ENCODE measurements at regions not wholly inside any gene's neighbourhood (a gene's known extent, or its start where the extent isn't known, plus 50 kb on each side); places are given as distances from the start of the nearest gene placed in this dataset.

DNA sequence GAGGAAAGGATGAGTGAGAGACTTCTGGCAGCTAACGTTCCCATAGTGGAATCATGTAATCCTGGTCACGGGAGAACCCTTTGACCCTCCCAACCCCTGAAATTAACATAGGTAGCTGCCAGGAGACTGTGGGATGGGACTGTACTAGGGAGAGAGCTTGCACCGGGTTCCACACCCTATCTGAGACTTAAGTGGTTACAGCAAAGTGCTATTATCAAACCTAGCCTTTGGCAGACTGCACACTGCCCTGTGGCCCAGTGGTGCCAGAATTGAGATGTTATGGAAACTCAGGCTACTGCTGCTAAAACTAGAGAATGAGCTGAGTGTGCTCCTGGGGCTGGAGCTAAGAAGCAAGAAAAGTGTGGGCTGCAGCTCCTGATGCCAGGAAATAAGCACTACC is 79.6 kb upstream of the PDC start:
- Histone ChIP-seq H3K27me3 (ENCODE audit: control insufficient read depth, insufficient read depth, low read length) (no peaks in the 10 kb centered on the region), H3K4me2 (ENCODE audit: extremely low read depth, insufficient read depth, low read length) (no peak overlapping the region), H4K20me1 (ENCODE audit: control insufficient read depth, extremely low read depth, insufficient read depth, low read length) (no peaks in the 10 kb centered on the region), H3K27ac (ENCODE audit: insufficient read depth, low read length) (no peak overlapping the region), H3K4me1 (ENCODE audit: control insufficient read depth, extremely low read depth, insufficient read depth, low read length) (peaks cover 7% of the 10 kb centered on the region), H2AFZ (ENCODE audit: low read length) (no peak overlapping the region), H3K36me3 (ENCODE audit: control insufficient read depth, insufficient read depth, low read length) (no peaks in the 10 kb centered on the region), H3K9ac (ENCODE audit: insufficient read depth, low read length) (no peak overlapping the region), H3K79me2 (ENCODE audit: control insufficient read depth, insufficient read depth, low read length) (no peaks in the 10 kb centered on the region), H3K4me3 (replicated peaks in 1 of 4; ENCODE audit: control extremely low read depth in 1 of 4, insufficient read depth in 1 of 4, low read depth in 3 of 4, low read length in 4 of 4) (no peak overlapping the region), H3K9me3 (ENCODE audit: control insufficient read depth, insufficient read depth, low read depth, low read length) (no peaks in the 10 kb centered on the region)
- no peak for DNase-seq (ENCODE audit: low read depth in 2 of 2)
- TF ChIP-seq EZH2 (IDR thresholded peaks at IDR 0.05; ENCODE audit: low read length, missing control alignments) = no peak
- TF ChIP-seq, protein P1, sequence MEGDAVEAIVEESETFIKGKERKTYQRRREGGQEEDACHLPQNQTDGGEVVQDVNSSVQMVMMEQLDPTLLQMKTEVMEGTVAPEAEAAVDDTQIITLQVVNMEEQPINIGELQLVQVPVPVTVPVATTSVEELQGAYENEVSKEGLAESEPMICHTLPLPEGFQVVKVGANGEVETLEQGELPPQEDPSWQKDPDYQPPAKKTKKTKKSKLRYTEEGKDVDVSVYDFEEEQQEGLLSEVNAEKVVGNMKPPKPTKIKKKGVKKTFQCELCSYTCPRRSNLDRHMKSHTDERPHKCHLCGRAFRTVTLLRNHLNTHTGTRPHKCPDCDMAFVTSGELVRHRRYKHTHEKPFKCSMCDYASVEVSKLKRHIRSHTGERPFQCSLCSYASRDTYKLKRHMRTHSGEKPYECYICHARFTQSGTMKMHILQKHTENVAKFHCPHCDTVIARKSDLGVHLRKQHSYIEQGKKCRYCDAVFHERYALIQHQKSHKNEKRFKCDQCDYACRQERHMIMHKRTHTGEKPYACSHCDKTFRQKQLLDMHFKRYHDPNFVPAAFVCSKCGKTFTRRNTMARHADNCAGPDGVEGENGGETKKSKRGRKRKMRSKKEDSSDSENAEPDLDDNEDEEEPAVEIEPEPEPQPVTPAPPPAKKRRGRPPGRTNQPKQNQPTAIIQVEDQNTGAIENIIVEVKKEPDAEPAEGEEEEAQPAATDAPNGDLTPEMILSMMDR (conservative IDR thresholded peaks at IDR 0.05 in 1 of 2, IDR thresholded peaks at IDR 0.05 in 1 of 2; ENCODE audit: low read depth in 1 of 2, low read length in 2 of 2) = no peak

DNA sequence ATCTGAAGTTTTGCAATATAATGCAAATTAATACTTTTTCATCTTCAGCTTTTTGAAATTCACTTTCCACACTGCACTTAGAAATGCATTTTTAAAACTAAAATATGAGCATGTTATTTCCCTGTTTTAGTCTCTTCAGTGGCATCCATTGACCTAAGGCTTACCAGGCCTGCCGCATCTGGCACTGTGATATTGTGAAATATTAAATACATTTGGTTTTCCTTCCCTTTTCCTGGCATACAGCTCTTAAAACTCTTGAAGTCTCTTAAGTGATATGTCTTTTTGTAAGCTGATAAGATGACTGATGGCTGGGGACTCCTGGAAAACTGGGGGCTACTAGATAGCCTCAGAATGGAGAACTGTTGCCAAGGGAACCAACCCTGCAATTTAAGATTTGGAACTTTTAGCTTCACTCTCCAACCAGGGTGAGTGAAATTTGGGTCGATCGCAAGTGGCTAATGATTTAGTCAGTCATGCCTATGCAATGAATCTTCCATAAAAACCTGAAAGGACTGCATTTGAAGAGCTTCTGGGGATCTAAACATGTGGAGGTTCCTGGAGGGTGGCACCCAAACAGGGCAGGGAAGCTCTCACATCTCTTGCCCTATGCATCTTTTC is 75.5 kb upstream of the PDC start:
- Histone ChIP-seq H4K20me1 (ENCODE audit: control insufficient read depth, extremely low read depth, insufficient read depth, low read length) (no peaks in the 10 kb centered on the region), H3K27ac (ENCODE audit: insufficient read depth, low read length) (no peak overlapping the region), H3K4me2 (ENCODE audit: extremely low read depth, insufficient read depth, low read length) (peak overlapping the region; percentile 4), H3K4me3 (replicated peaks in 1 of 4; ENCODE audit: control extremely low read depth in 1 of 4, insufficient read depth in 1 of 4, low read depth in 3 of 4, low read length in 4 of 4) (no peak overlapping the region), H3K4me1 (ENCODE audit: control insufficient read depth, extremely low read depth, insufficient read depth, low read length) (peaks cover 9% of the 10 kb centered on the region), H2AFZ (ENCODE audit: low read length) (peak overlapping the region; percentile 15), H3K27me3 (ENCODE audit: control insufficient read depth, insufficient read depth, low read length) (no peaks in the 10 kb centered on the region), H3K79me2 (ENCODE audit: control insufficient read depth, insufficient read depth, low read length) (no peaks in the 10 kb centered on the region), H3K9me3 (ENCODE audit: control insufficient read depth, insufficient read depth, low read depth, low read length) (no peaks in the 10 kb centered on the region), H3K9ac (ENCODE audit: insufficient read depth, low read length) (no peak overlapping the region), H3K36me3 (ENCODE audit: control insufficient read depth, insufficient read depth, low read length) (no peaks in the 10 kb centered on the region)
- peak; percentile 26 to 32 for DNase-seq (ENCODE audit: low read depth in 2 of 2)
- TF ChIP-seq, protein P1 (conservative IDR thresholded peaks at IDR 0.05 in 1 of 2, IDR thresholded peaks at IDR 0.05 in 1 of 2; ENCODE audit: low read depth in 1 of 2, low read length in 2 of 2) = no peak
- no peak for TF ChIP-seq EZH2 (IDR thresholded peaks at IDR 0.05; ENCODE audit: low read length, missing control alignments)

- Histone ChIP-seq H3K79me2 (ENCODE audit: control insufficient read depth, insufficient read depth, low read length) (no peaks in the 10 kb centered on the region), H3K9ac (ENCODE audit: insufficient read depth, low read length) (no peak overlapping the region), H3K4me3 (replicated peaks in 1 of 4; ENCODE audit: control extremely low read depth in 1 of 4, insufficient read depth in 1 of 4, low read depth in 3 of 4, low read length in 4 of 4) (no peak overlapping the region), H3K4me1 (ENCODE audit: control insufficient read depth, extremely low read depth, insufficient read depth, low read length) (peaks cover 9% of the 10 kb centered on the region), H3K27ac (ENCODE audit: insufficient read depth, low read length) (no peak overlapping the region), H4K20me1 (ENCODE audit: control insufficient read depth, extremely low read depth, insufficient read depth, low read length) (no peaks in the 10 kb centered on the region), H3K9me3 (ENCODE audit: control insufficient read depth, insufficient read depth, low read depth, low read length) (no peaks in the 10 kb centered on the region), H3K4me2 (ENCODE audit: extremely low read depth, insufficient read depth, low read length) (peak overlapping the region; percentile 4), H3K27me3 (ENCODE audit: control insufficient read depth, insufficient read depth, low read length) (no peaks in the 10 kb centered on the region), H3K36me3 (ENCODE audit: control insufficient read depth, insufficient read depth, low read length) (no peaks in the 10 kb centered on the region), H2AFZ (ENCODE audit: low read length) (no peak overlapping the region)
- TF ChIP-seq, protein P1 (conservative IDR thresholded peaks at IDR 0.05 in 1 of 2, IDR thresholded peaks at IDR 0.05 in 1 of 2; ENCODE audit: low read depth in 1 of 2, low read length in 2 of 2) = no peak
- TF ChIP-seq EZH2 (IDR thresholded peaks at IDR 0.05; ENCODE audit: low read length, missing control alignments) = no peak
- peak; percentile 89 to 90 for DNase-seq (ENCODE audit: low read depth in 2 of 2)
Measured at GRCh38 chr1:186535388-186536133, 74.6 kb upstream of the PDC start.

Measured in fibroblast of lung (primary cell).